22Rv1 (cell line): ENCODE measurements at regions not wholly inside any gene's neighbourhood (a gene's known extent, or its start where the extent isn't known, plus 50 kb on each side); places are given as distances from the start of the nearest gene placed in this dataset.

ENCODE experiments used
- H3K27ac ChIP-seq: fragments of 450-650 bp; 2 replicates; pipeline ENCODE4 v1.5.1; 2017
- CTCF ChIP-seq: fragments of 450-650 bp; IDR thresholded peaks from 2 replicates; pipeline ENCODE4 v1.5.1; 2017; ENCODE audit warnings: mild to moderate bottlenecking
- ZFX ChIP-seq: fragments of 450-650 bp; IDR thresholded peaks from 2 replicates; pipeline ENCODE4 v1.6.1; 2017; ENCODE audit warnings: antibody characterized with exemption, borderline replicate concordance

DNA sequence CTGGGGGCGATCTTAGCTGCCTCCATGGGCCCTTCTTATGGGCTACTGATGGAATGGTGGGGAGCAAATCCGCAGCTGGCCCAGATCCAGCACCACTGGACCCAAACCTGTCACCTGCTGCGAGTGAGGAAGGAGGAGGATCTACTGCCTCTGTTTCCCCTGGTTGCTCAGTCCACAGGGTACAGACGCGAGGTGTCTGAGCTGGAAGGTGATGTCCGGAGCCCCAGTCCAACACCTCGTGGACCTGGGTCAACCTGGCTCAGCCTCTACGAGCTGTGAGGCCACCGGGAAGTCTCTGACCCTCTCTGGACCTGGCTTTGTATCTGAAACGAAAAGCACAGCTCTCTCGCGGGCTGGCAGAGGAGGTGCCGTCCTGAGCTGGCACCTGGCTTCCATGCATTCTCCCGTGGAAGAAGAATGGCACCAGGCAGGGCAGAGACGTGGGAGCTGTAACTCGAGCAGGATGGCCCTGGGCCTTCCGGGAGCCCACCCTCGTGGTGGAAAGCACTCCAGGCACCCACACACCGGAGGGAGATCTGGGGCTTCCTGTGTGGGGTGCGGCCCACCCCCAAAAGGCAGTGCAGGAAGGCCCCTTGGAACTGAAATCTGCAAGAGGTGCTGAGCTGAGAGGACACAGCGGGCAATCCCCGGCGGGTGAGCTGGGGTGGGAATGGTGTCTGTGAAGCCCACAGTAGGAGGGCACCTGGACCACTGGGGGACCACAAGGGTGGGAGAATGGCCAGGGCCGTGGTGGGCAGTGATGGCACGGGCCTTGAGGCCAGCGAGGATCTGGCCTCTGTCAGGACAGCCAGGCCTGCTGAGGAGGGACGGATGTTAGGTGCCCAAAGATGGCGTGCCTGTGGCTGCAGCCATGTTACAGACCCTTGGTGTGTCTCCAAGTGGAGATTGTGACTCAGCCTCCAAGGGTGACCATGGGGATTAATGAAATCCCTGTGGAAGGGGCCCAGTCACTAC is 133.4 kb downstream of the OLFM1 start:
- TF ChIP-seq CTCF (no peak), ZFX (no peak)
- H3K27ac ChIP-seq = no peak overlapping the region

- TF ChIP-seq ZFX = no peak
- TF ChIP-seq CTCF = no peak
- H3K27ac ChIP-seq = no peak overlapping the region
Measured at GRCh38 chr9:135221576-135221950, 134.1 kb downstream of the OLFM1 start.

- H3K27ac ChIP-seq = no peak overlapping the region
- no peak for TF ChIP-seq ZFX
- no peak for TF ChIP-seq CTCF
Measured at GRCh38 chr9:135221951-135222631, 134.6 kb downstream of the OLFM1 start.

- TF ChIP-seq ZFX (no peak), CTCF (no peak)
- no peak overlapping the region for H3K27ac ChIP-seq
Measured at GRCh38 chr9:135222881-135223760, 135.7 kb downstream of the OLFM1 start.

DNA sequence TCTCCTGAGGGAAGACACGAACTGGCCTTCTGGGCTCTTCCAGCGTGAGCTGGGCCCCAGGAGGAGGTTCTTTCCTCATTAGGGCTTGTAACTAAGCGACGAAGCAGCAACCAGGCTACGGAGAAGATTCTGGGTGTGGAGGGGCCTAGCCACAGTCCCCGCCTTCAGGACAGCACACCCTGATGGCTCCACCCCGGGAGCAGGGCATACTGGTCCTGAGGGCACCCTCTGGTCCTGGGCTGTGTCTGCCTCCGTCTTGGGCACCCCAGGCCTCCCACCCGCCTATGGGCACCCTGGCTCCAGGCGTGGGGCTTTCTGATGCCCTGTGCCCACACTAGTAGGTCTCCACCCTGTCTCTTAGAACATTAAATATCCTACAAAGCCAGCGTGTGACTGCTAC is 136.4 kb downstream of the OLFM1 start:
- H3K27ac ChIP-seq = no peak overlapping the region

DNA sequence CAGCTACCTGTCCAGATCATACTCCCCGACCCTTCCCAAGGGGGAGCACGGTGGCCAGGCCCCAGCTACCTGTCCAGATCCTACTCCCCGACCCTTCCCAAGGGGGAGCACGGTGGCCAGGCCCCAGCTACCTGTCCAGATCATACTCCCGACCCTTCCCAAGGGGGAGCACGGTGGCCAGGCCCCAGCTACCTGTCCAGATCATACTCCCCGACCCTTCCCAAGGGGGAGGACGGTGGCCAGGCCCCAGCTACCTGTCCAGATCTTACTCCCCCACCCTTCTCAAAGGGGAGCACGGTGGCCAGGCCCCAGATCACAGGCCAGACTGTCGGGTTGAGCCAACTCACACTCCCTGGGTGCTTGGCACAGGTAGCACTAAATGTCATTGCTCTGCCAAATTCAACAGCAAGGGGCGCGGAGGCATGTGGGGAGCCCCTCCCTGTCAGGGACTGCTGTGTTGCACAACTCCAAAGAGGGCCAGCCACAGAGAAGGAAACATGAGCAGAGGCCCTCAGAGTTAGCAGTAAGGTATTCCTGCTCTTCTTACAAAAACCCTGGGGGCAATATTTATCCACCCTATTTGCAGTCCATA is 136.9 kb downstream of the OLFM1 start:
- no peak for TF ChIP-seq ZFX
- no peak for TF ChIP-seq CTCF
- no peak overlapping the region for H3K27ac ChIP-seq

More for the DNA sequence above, 136.4 kb downstream of the OLFM1 start:
- TF ChIP-seq ZFX (no peak), CTCF (no peak)
